KMS-11 (cell line): ENCODE measurements at regions not wholly inside any gene's neighbourhood (a gene's known extent, or its start where the extent isn't known, plus 50 kb on each side); places are given as distances from the start of the nearest gene placed in this dataset.

Experiments used
- H2AFZ ChIP-seq: fragments of 200-600 bp; sonication (generic); 2 replicates; pipeline ENCODE4 v1.6.1; 2016; ENCODE audit warnings: antibody characterized with exemption, mixed run types, low read depth
- H3K27ac ChIP-seq: fragments of 200-600 bp; sonication (generic); 2 replicates; pipeline ENCODE4 v1.6.1; 2016; ENCODE audit warnings: mild to moderate bottlenecking, mixed run types
- H3K27me3 ChIP-seq: fragments of 200-600 bp; sonication (generic); 2 replicates; pipeline ENCODE4 v1.6.1; 2017; ENCODE audit warnings: mild to moderate bottlenecking, low read depth, mixed run types, moderate library complexity; ENCODE audit not compliant: insufficient read depth
- H3K36me3 ChIP-seq: fragments of 200-600 bp; sonication (generic); 2 replicates; pipeline ENCODE4 v1.6.1; 2017; ENCODE audit warnings: mild to moderate bottlenecking, mixed run types; ENCODE audit not compliant: insufficient read depth
- H3K4me1 ChIP-seq: fragments of 200-600 bp; sonication (generic); 2 replicates; pipeline ENCODE4 v1.6.1; 2016; ENCODE audit warnings: mild to moderate bottlenecking, low read depth, mixed run types; ENCODE audit not compliant: poor library complexity, severe bottlenecking
- H3K4me2 ChIP-seq: fragments of 200-600 bp; sonication (generic); 2 replicates; pipeline ENCODE4 v1.7.0; 2016; ENCODE audit warnings: mild to moderate bottlenecking, mixed run types
- H3K4me3 ChIP-seq: fragments of 200-600 bp; sonication (generic); IDR thresholded peaks from 2 replicates; pipeline ENCODE4 v1.6.1; 2017; ENCODE audit warnings: low read depth, low read length, mixed read lengths; ENCODE audit not compliant: insufficient read depth
- H3K79me2 ChIP-seq: fragments of 200-600 bp; sonication (generic); 2 replicates; pipeline ENCODE4 v1.6.1; 2016; ENCODE audit warnings: low read depth, mixed run types; ENCODE audit not compliant: insufficient read depth
- H3K9ac ChIP-seq: fragments of 200-600 bp; sonication (generic); 2 replicates; pipeline ENCODE4 v1.6.1; 2016; ENCODE audit warnings: mild to moderate bottlenecking, mixed run types
- H4K20me1 ChIP-seq: fragments of 200-600 bp; sonication (generic); 2 replicates; pipeline ENCODE4 v1.6.1; 2016; ENCODE audit warnings: mild to moderate bottlenecking, mixed run types; ENCODE audit not compliant: insufficient read depth
- TF ChIP-seq, protein P1 (sequence below): fragments of 200-600 bp; sonication (generic); conservative IDR thresholded peaks from 2 replicates; pipeline ENCODE4 v1.6.1; 2017; ENCODE audit warnings: low read depth, mild to moderate bottlenecking, antibody characterized with exemption, low read length, moderate library complexity, mixed read lengths

- H3K9ac ChIP-seq: no peak overlapping the region
Observed at GRCh38 chr15:39460748-39461147, 120.1 kb upstream of the THBS1 start.

GRCh38 chr15:39461536-39462130 is 119.2 kb upstream of the THBS1 start:
- no peak overlapping the region for H3K4me3 ChIP-seq
- no peaks in the 10 kb centered on the region for H3K36me3 ChIP-seq
- TF ChIP-seq, protein P1, sequence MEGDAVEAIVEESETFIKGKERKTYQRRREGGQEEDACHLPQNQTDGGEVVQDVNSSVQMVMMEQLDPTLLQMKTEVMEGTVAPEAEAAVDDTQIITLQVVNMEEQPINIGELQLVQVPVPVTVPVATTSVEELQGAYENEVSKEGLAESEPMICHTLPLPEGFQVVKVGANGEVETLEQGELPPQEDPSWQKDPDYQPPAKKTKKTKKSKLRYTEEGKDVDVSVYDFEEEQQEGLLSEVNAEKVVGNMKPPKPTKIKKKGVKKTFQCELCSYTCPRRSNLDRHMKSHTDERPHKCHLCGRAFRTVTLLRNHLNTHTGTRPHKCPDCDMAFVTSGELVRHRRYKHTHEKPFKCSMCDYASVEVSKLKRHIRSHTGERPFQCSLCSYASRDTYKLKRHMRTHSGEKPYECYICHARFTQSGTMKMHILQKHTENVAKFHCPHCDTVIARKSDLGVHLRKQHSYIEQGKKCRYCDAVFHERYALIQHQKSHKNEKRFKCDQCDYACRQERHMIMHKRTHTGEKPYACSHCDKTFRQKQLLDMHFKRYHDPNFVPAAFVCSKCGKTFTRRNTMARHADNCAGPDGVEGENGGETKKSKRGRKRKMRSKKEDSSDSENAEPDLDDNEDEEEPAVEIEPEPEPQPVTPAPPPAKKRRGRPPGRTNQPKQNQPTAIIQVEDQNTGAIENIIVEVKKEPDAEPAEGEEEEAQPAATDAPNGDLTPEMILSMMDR: no peak
- H3K27ac ChIP-seq: no peak overlapping the region
- H4K20me1 ChIP-seq: no peaks in the 10 kb centered on the region
- no peaks in the 10 kb centered on the region for H3K27me3 ChIP-seq
- H3K79me2 ChIP-seq: no peaks in the 10 kb centered on the region
- no peak overlapping the region for H3K9ac ChIP-seq
- no peak overlapping the region for H2AFZ ChIP-seq
- no peak overlapping the region for H3K4me2 ChIP-seq
- H3K4me1 ChIP-seq: no peaks in the 10 kb centered on the region

More at GRCh38 chr15:39460748-39461147, 120.1 kb upstream of the THBS1 start:
- Histone ChIP-seq H3K27ac (no peak overlapping the region), H3K4me3 (no peak overlapping the region), H2AFZ (no peak overlapping the region), H3K27me3 (no peaks in the 10 kb centered on the region), H3K36me3 (no peaks in the 10 kb centered on the region), H4K20me1 (no peaks in the 10 kb centered on the region), H3K4me2 (no peak overlapping the region), H3K4me1 (no peaks in the 10 kb centered on the region), H3K79me2 (no peaks in the 10 kb centered on the region)
- TF ChIP-seq, protein P1: no peak

DNA sequence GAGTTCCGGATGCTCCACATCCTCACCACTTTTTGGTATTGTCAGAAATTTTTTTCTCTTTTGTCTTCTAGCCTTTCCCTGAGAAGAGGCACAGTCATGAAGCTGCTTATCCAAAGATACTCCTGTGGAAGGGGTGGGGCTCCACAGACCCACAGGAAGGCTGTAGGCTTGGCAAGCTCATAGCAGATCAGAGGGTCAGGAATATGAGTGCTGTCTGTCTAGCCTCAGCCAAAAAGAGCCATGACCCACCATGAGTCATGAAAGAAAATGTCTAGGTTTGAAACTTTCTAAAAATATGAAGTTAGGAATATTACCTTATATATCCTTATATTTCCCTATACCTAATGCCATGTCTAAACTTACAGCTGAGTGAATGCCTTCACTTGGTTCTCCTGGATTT is 118.2 kb upstream of the THBS1 start:
- no peaks in the 10 kb centered on the region for H3K4me1 ChIP-seq
- TF ChIP-seq, protein P1: no peak
- no peak overlapping the region for H3K9ac ChIP-seq
- no peaks in the 10 kb centered on the region for H3K79me2 ChIP-seq
- no peak overlapping the region for H2AFZ ChIP-seq
- no peaks in the 10 kb centered on the region for H3K27me3 ChIP-seq
- no peak overlapping the region for H3K4me2 ChIP-seq
- no peak overlapping the region for H3K4me3 ChIP-seq
- H4K20me1 ChIP-seq: no peaks in the 10 kb centered on the region
- no peak overlapping the region for H3K27ac ChIP-seq
- no peaks in the 10 kb centered on the region for H3K36me3 ChIP-seq

- Histone ChIP-seq H3K27me3 (no peaks in the 10 kb centered on the region), H2AFZ (no peak overlapping the region), H3K79me2 (no peaks in the 10 kb centered on the region), H3K36me3 (no peaks in the 10 kb centered on the region), H3K9ac (no peak overlapping the region), H3K27ac (no peak overlapping the region), H3K4me3 (no peak overlapping the region), H3K4me1 (no peaks in the 10 kb centered on the region), H3K4me2 (no peak overlapping the region), H4K20me1 (no peaks in the 10 kb centered on the region)
- TF ChIP-seq, protein P1: no peak
Observed at GRCh38 chr15:39465843-39466749, 114.8 kb upstream of the THBS1 start.
